Sigmoid colon (tissue), 6 donors: ENCODE measurements at regions not wholly inside any gene's neighbourhood (a gene's known extent, or its start where the extent isn't known, plus 50 kb on each side); places are given as distances from the start of the nearest gene placed in this dataset.

Experiments used
- DNase-seq: peaks from one replicate; pipeline ENCODE4 v3.0.0-alpha.2; 2019
- H3K27ac ChIP-seq, 4 donors: fragments of 200-600 bp; sonication (generic); one replicate each; pipeline ENCODE4 v1.5.1; 2016 to 2019; ENCODE audit warnings: mild to moderate bottlenecking in 1 of 4
- H3K27me3 ChIP-seq, 3 donors: fragments of 200-600 bp; sonication (generic); one replicate each; pipeline ENCODE4 v1.5.1; 2019; ENCODE audit warnings: mild to moderate bottlenecking in 1 of 3
- H3K36me3 ChIP-seq, 4 donors: fragments of 200-600 bp; sonication (generic); one replicate each; pipeline ENCODE4 v1.5.1; 2016 to 2019
- H3K4me1 ChIP-seq, 4 donors: fragments of 200-600 bp; sonication (generic); one replicate each; pipeline ENCODE4 v1.5.1; 2017 to 2019
- H3K4me3 ChIP-seq, 4 donors: fragments of 200-600 bp; sonication (generic); one replicate each; pipeline ENCODE4 v1.5.1; 2017 to 2019; ENCODE audit warnings: mild to moderate bottlenecking in 2 of 4, moderate library complexity in 1 of 4
- H3K9me3 ChIP-seq, 4 donors: fragments of 200-600 bp in 3 of 4; sonication (generic) in 3 of 4; one replicate each; pipeline versions ENCODE4 v1.5.1 to v1.6.1; 2013 to 2019
- EP300 ChIP-seq, 4 donors: sonication (generic); formaldehyde crosslinking; IDR thresholded peaks; one replicate each; pipeline ENCODE4 v1.6.1; 2017; ENCODE audit warnings: antibody characterized with exemption in 4 of 4
- POLR2A ChIP-seq, 2 donors: fragments of 450-650 bp; IDR thresholded peaks; one replicate each; pipeline ENCODE4 v1.6.1; 2016; ENCODE audit warnings: antibody characterized with exemption in 2 of 2, mild to moderate bottlenecking in 2 of 2, moderate library complexity in 2 of 2
- POLR2AphosphoS5 ChIP-seq, 4 donors: sonication (generic); formaldehyde crosslinking; IDR thresholded peaks; one replicate each; pipeline ENCODE4 v1.6.1; 2017; ENCODE audit warnings: antibody characterized with exemption in 4 of 4
- WGBS, 2 donors: extraction: QIAGEN DNeasy Blood & Tissue Kit; methylation state at CpG; one replicate each; pipeline ENCODE4 v1.1.7; 2013; 5-methylcytosine and 5-hydroxymethylcytosine counted together
- intact Hi-C: fragments of 100-400 bp; cut with DNase I; formaldehyde crosslinking; loops from one replicate; pipeline ENCODE4 v1.15.1; 2023
- TF ChIP-seq, protein P1 (sequence below), 4 experiments: fragments of 450-650 bp in 3 of 4; fragments of 200-600 bp in 1 of 4; IDR thresholded peaks; one replicate each; pipeline ENCODE4 v1.5.1; 2016 to 2019; ENCODE audit warnings: antibody characterized with exemption in 4 of 4, mild to moderate bottlenecking in 3 of 4, moderate library complexity in 2 of 4
- donor health status: healthy with polysubstance abuse.
- donor health status: healthy.

DNA sequence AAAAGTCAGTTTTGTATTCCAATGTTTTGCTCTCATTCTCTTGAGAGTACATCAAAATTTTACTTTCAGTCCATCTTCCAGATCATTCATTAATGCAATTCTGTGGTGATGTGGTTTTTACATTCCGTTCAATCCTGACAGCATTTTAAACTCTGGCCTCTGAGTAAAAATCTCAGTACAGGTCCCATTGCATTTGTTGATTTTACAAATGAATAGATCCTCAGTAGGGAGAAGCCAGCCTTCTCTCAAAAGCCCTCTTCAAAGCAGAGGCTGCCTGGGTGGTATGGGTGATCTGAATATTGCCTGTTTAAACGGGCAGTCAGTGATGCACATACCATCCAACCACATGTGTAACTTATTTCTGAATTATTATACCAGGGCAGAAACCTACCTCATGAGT, 72.5 kb upstream of the TSC22D2 start:
- intact Hi-C loops: no loop called here
- WGBS, 2 donors: 80 to 86% methylated on average over 2 of the region's 2 CpGs

DNA sequence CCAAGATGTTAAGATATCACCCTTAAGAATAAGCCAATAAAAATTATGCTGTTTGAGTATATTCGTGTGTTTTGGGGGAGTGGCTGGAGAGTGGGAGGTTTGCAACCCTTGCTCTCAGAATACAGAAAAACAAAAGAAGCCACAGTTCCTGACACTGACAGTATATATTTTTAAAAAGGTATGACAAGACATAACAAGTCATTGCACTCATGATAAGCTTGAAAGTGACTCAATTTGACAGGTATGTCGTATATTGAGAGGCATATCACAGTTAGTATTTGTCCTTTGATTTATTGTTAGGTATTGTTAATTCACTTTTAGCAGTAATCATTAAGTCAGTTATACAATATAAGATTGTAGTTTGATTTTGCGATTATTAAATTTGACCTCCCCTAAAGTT, 73.1 kb upstream of the TSC22D2 start:
- no peaks in the 10 kb centered on the region for H3K36me3 ChIP-seq
- no peaks in the 10 kb centered on the region for H3K27me3 ChIP-seq
- no peaks in the 10 kb centered on the region for H3K9me3 ChIP-seq
- DNase-seq: no peak
- no peak overlapping the region for H3K27ac ChIP-seq
- intact Hi-C loops: no loop called here
- 56 to 81% methylated on average over 3 of the region's 3 CpGs for WGBS, 2 donors
- H3K4me3 ChIP-seq: no peak overlapping the region
- no peaks in the 10 kb centered on the region for H3K4me1 ChIP-seq
- TF ChIP-seq POLR2A (IDR thresholded peaks at IDR 0.05) (no peak), EP300 (IDR thresholded peaks at IDR 0.05) (no peak)
- TF ChIP-seq, protein P1, sequence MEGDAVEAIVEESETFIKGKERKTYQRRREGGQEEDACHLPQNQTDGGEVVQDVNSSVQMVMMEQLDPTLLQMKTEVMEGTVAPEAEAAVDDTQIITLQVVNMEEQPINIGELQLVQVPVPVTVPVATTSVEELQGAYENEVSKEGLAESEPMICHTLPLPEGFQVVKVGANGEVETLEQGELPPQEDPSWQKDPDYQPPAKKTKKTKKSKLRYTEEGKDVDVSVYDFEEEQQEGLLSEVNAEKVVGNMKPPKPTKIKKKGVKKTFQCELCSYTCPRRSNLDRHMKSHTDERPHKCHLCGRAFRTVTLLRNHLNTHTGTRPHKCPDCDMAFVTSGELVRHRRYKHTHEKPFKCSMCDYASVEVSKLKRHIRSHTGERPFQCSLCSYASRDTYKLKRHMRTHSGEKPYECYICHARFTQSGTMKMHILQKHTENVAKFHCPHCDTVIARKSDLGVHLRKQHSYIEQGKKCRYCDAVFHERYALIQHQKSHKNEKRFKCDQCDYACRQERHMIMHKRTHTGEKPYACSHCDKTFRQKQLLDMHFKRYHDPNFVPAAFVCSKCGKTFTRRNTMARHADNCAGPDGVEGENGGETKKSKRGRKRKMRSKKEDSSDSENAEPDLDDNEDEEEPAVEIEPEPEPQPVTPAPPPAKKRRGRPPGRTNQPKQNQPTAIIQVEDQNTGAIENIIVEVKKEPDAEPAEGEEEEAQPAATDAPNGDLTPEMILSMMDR (IDR thresholded peaks at IDR 0.05): no peak

More for the DNA sequence above, 72.5 kb upstream of the TSC22D2 start:
- H3K27me3 ChIP-seq: no peaks in the 10 kb centered on the region
- no peaks in the 10 kb centered on the region for H3K4me1 ChIP-seq
- no peak for DNase-seq
- H3K27ac ChIP-seq: no peak overlapping the region
- H3K4me3 ChIP-seq: no peak overlapping the region
- TF ChIP-seq EP300 (IDR thresholded peaks at IDR 0.05): no peak
- no peak for TF ChIP-seq POLR2AphosphoS5 (IDR thresholded peaks at IDR 0.05)
- H3K9me3 ChIP-seq: no peaks in the 10 kb centered on the region
- no peaks in the 10 kb centered on the region for H3K36me3 ChIP-seq

DNA sequence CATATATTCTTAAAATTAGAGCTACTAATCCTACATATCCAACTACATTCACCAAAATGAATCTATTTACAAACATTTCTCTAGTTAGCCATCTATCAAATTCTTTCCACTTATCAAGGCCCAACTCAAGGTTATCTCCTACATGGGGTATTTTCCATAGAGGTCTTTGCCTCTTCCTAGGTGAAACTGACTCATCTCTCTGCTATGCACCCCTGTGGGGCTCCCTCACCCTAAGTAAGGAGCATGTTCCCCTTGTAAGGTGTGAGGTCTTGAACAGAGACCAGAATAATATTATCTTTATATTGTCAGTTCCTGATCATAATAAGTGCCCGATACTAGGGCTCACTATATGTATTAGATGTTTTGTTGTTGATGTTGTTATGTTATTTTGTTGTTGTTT, 74.6 kb upstream of the TSC22D2 start:
- Histone ChIP-seq H3K4me1 (no peaks in the 10 kb centered on the region), H3K36me3 (no peaks in the 10 kb centered on the region), H3K27me3 (no peaks in the 10 kb centered on the region), H3K27ac (no peak overlapping the region), H3K4me3 (no peak overlapping the region), H3K9me3 (no peaks in the 10 kb centered on the region)
- no peak for DNase-seq
- intact Hi-C loops: no loop called here
- WGBS, 2 donors: 95% methylated on average over 1 of the region's 1 CpG
- TF ChIP-seq POLR2AphosphoS5 (IDR thresholded peaks at IDR 0.05) (no peak), POLR2A (IDR thresholded peaks at IDR 0.05) (no peak), EP300 (IDR thresholded peaks at IDR 0.05) (no peak)
- TF ChIP-seq, protein P1 (IDR thresholded peaks at IDR 0.05): no peak

DNA sequence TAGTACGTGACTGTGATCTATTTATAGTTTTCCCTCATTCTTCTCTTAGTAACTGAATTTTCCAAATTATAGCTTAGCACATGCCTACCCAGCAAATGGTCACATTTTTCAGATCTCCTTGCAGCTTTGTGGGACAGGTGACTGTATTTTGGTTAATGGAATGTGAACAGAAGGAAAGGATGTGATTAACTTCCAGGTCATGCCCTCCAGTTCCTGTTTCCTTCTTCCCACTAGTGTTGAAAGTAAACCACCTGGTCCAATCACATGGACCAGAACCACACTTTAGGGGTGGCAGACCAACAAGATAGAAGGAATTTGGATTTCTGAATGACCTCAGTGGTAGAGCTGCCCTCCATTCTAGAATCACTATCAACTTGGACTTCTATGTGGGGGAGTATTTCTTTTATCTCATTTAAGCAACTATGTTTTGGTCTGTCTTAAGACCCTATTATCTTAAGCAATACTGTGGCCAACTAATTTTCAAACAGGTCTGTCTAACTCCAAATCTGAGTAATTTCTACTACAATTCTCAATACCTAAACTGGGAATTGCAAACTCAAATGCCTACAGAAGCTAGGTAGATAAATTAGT, 76.0 kb upstream of the TSC22D2 start:
- no peaks in the 10 kb centered on the region for H3K9me3 ChIP-seq
- H3K4me1 ChIP-seq: no peaks in the 10 kb centered on the region
- no peak overlapping the region for H3K4me3 ChIP-seq
- no peaks in the 10 kb centered on the region for H3K27me3 ChIP-seq
- 85 to 92% methylated on average over 1 of the region's 1 CpG for WGBS, 2 donors
- no peak overlapping the region for H3K27ac ChIP-seq
- intact Hi-C loops: no loop called here
- no peak for DNase-seq
- H3K36me3 ChIP-seq: no peaks in the 10 kb centered on the region
- TF ChIP-seq POLR2AphosphoS5 (IDR thresholded peaks at IDR 0.05) (no peak), POLR2A (IDR thresholded peaks at IDR 0.05) (no peak), EP300 (IDR thresholded peaks at IDR 0.05) (no peak)

DNA sequence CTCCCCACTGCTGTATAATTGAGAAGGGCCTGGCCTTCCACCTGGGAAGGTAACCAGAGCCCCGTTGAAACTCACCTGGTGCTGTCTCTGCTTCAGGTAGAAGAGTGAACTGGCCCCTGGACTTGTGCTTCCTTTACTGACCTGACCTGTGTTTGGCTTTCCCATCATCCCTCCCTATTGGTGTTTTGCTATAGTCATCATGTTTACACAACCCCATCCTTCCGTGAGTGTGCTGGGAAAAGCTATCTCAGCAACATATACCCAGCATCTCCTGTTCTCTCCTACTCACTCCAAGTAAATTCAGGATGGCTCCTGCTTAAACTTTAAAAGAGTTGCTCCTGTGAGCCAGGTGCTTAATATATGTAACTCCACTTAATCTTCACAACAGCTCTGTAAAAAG, 77.2 kb upstream of the TSC22D2 start:
- no peak for DNase-seq
- no peaks in the 10 kb centered on the region for H3K36me3 ChIP-seq
- WGBS, 2 donors: 65 to 76% methylated on average over 2 of the region's 2 CpGs
- no peaks in the 10 kb centered on the region for H3K4me1 ChIP-seq
- H3K27me3 ChIP-seq: no peaks in the 10 kb centered on the region
- TF ChIP-seq, protein P1 (IDR thresholded peaks at IDR 0.05): no peak
- TF ChIP-seq EP300 (IDR thresholded peaks at IDR 0.05) (no peak), POLR2A (IDR thresholded peaks at IDR 0.05) (no peak), POLR2AphosphoS5 (IDR thresholded peaks at IDR 0.05) (no peak)
- H3K27ac ChIP-seq: no peak overlapping the region
- intact Hi-C loops: no loop called here
- H3K4me3 ChIP-seq: no peak overlapping the region
- no peaks in the 10 kb centered on the region for H3K9me3 ChIP-seq

DNA sequence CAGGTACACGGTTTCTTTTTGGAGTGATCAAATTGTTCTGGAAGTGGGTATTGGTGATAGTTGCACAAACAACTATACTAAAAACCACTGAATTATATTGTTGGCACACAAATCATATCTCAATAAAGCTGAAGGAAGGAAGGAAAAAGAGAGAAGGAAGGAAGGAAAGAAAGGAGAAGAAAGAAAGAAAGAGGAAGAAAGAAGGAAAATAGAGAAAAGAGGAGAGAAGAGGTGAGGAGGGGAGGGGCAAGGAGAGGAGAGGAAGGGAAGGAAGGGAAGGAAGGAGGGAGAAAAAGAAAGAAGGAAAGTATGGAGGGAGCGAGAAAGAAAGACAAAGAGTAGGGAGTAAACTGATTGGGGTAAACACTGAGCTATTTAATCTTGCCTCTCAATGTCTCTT, 77.9 kb upstream of the TSC22D2 start:
- H3K4me1 ChIP-seq: no peaks in the 10 kb centered on the region
- no peak overlapping the region for H3K27ac ChIP-seq
- intact Hi-C loops: no loop called here
- H3K4me3 ChIP-seq: no peak overlapping the region
- no peaks in the 10 kb centered on the region for H3K36me3 ChIP-seq
- no peaks in the 10 kb centered on the region for H3K27me3 ChIP-seq
- 54 to 88% methylated on average over 2 of the region's 2 CpGs for WGBS, 2 donors
- TF ChIP-seq EP300 (IDR thresholded peaks at IDR 0.05): no peak
- TF ChIP-seq, protein P1 (IDR thresholded peaks at IDR 0.05): no peak
- no peak for TF ChIP-seq POLR2A (IDR thresholded peaks at IDR 0.05)
- H3K9me3 ChIP-seq: no peaks in the 10 kb centered on the region
- no peak for DNase-seq
